SU-DHL-6 (cell line): ENCODE measurements at regions not wholly inside any gene's neighbourhood (a gene's known extent, or its start where the extent isn't known, plus 50 kb on each side); places are given as distances from the start of the nearest gene placed in this dataset.

Source experiments
- EZH2phosphoT487 ChIP-seq: fragments of 200-600 bp; sonication (generic), shearing (Covaris generic); conservative IDR thresholded peaks from 2 replicates; pipeline ENCODE4 v1.6.1; 2018; ENCODE audit warnings: mild to moderate bottlenecking, antibody characterized with exemption, low read length, moderate library complexity, mixed read lengths
- TF ChIP-seq, protein P1 (sequence below): fragments of 200-600 bp; sonication (generic); IDR thresholded peaks from one replicate; pipeline ENCODE4 v1.5.1; 2017; ENCODE audit warnings: antibody characterized with exemption, mild to moderate bottlenecking, low read length, moderate library complexity; ENCODE audit not compliant: insufficient read depth, poor library complexity, severe bottlenecking

DNA sequence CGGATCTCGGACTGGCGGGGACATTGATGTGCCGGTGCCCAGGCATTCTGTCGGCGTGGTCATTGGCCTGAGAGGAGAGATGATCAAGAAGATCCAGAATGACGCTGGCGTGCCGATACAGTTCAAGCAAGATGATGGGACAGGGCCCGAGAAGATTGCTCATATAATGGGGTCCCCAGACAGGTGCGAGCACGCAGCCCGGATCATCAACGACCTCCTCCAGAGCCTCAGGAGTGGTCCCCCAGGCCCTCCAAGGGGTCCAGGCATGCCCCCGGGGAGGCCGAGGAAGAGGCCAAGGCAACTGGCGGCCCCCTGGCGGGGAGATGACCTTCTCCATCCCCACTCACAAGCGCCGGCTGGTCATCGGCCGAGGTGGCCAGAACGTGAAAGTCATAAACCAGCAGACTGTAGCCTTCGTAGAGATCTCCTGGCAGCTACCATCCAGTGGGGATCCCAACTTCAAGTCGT, 106.5 kb upstream of the MTAP start:
- TF ChIP-seq, protein P1, sequence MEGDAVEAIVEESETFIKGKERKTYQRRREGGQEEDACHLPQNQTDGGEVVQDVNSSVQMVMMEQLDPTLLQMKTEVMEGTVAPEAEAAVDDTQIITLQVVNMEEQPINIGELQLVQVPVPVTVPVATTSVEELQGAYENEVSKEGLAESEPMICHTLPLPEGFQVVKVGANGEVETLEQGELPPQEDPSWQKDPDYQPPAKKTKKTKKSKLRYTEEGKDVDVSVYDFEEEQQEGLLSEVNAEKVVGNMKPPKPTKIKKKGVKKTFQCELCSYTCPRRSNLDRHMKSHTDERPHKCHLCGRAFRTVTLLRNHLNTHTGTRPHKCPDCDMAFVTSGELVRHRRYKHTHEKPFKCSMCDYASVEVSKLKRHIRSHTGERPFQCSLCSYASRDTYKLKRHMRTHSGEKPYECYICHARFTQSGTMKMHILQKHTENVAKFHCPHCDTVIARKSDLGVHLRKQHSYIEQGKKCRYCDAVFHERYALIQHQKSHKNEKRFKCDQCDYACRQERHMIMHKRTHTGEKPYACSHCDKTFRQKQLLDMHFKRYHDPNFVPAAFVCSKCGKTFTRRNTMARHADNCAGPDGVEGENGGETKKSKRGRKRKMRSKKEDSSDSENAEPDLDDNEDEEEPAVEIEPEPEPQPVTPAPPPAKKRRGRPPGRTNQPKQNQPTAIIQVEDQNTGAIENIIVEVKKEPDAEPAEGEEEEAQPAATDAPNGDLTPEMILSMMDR, result no peak
- no peak for TF ChIP-seq EZH2phosphoT487
